HEK293T (cell line): ENCODE measurements at regions not wholly inside any gene's neighbourhood (a gene's known extent, or its start where the extent isn't known, plus 50 kb on each side); places are given as distances from the start of the nearest gene placed in this dataset.
"Not testable (repeated sequence)": the region's sequence is repeated elsewhere in the genome, so short reads cannot be mapped to it uniquely, and the experiment has no call there.

Experiments
- BHLHE40 ChIP-seq: fragments of 450-650 bp; IDR thresholded peaks from 2 replicates; pipeline ENCODE4 v1.6.1; 2016; ENCODE audit warnings: mild to moderate bottlenecking, moderate library complexity, borderline replicate concordance
- ELF4 ChIP-seq: fragments of 450-650 bp; IDR thresholded peaks from 2 replicates; pipeline ENCODE4 v1.6.1; 2017; ENCODE audit warnings: antibody characterized with exemption
- FOXK2 ChIP-seq: fragments of 450-650 bp; IDR thresholded peaks from 2 replicates; pipeline ENCODE4 v1.6.1; 2016; ENCODE audit warnings: mild to moderate bottlenecking
- FOXM1 ChIP-seq: fragments of 450-650 bp; IDR thresholded peaks from 2 replicates; pipeline ENCODE4 v1.6.1; 2017; ENCODE audit warnings: mild to moderate bottlenecking, borderline replicate concordance
- HDGF ChIP-seq: fragments of 450-650 bp; IDR thresholded peaks from 2 replicates; pipeline ENCODE4 v1.6.1; 2017; ENCODE audit warnings: antibody characterized with exemption, borderline replicate concordance
- L3MBTL2 ChIP-seq: fragments of 450-650 bp; conservative IDR thresholded peaks from 2 replicates; pipeline ENCODE4 v1.6.1; 2016; ENCODE audit warnings: mild to moderate bottlenecking
- LEF1 ChIP-seq: fragments of 450-650 bp; IDR thresholded peaks from 2 replicates; pipeline ENCODE4 v1.6.1; 2017; ENCODE audit warnings: mild to moderate bottlenecking, borderline replicate concordance
- NFRKB ChIP-seq: fragments of 450-650 bp; IDR thresholded peaks from 2 replicates; pipeline ENCODE4 v1.6.1; 2016; ENCODE audit warnings: mild to moderate bottlenecking, moderate library complexity
- SP1 ChIP-seq: fragments of 450-650 bp; IDR thresholded peaks from 2 replicates; pipeline ENCODE4 v1.6.1; 2017
- SUZ12 ChIP-seq: fragments of 450-650 bp; IDR thresholded peaks from 2 replicates; pipeline ENCODE4 v1.6.1; 2016; ENCODE audit warnings: mild to moderate bottlenecking
- TARDBP ChIP-seq: fragments of 450-650 bp; IDR thresholded peaks from 2 replicates; pipeline ENCODE4 v1.6.1; 2016
- ZNF384 ChIP-seq: fragments of 450-650 bp; IDR thresholded peaks from 2 replicates; pipeline ENCODE4 v1.6.1; 2016
- TF ChIP-seq, protein P1 (sequence below): fragments of 450-650 bp; IDR thresholded peaks from 2 replicates; pipeline ENCODE4 v1.6.1; 2016

- not testable (repeated sequence) for TF ChIP-seq SP1, TARDBP, FOXK2, FOXM1, SUZ12, LEF1, BHLHE40, ZNF384, HDGF, L3MBTL2, NFRKB, ELF4
- TF ChIP-seq, protein P1, sequence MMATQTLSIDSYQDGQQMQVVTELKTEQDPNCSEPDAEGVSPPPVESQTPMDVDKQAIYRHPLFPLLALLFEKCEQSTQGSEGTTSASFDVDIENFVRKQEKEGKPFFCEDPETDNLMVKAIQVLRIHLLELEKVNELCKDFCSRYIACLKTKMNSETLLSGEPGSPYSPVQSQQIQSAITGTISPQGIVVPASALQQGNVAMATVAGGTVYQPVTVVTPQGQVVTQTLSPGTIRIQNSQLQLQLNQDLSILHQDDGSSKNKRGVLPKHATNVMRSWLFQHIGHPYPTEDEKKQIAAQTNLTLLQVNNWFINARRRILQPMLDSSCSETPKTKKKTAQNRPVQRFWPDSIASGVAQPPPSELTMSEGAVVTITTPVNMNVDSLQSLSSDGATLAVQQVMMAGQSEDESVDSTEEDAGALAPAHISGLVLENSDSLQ: not testable (repeated sequence)
Observed at GRCh38 chr2:94598075-94598713, 273.0 kb upstream of the TEKT4 start.
